T follicular helper cell (primary cell): ENCODE measurements at regions not wholly inside any gene's neighbourhood (a gene's known extent, or its start where the extent isn't known, plus 50 kb on each side); places are given as distances from the start of the nearest gene placed in this dataset.

ENCODE experiments used
- DNase-seq: peaks from one replicate; pipeline ENCODE4 v3.0.0-alpha.2; 2020; ENCODE audit warnings: low read depth

- no peak for DNase-seq
Observed at GRCh38 chr9:28320616-28321015, 747.3 kb upstream of the C9orf72 start.

- no peak for DNase-seq
Observed at GRCh38 chr9:28329323-28329722, 756.0 kb upstream of the C9orf72 start.

DNA sequence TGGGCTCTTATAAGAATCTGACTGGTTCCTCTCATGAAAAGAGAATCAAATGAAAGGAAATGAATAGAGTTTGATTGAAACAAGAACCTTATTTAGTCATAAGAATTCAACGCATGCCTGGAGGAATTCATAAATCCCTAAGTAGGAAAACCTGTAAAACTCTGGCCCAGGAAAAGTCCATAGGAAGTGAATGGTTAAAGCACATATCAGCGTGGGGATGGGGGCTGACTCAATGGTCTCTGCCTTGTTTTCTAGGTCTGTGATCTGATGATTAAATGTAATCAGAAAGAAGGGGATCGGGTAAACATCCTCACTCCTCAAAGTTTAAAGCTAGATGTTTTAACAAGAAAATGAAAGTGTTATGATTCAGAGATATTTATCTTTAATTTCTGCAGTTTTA is 759.4 kb upstream of the C9orf72 start:
- no peak for DNase-seq

DNA sequence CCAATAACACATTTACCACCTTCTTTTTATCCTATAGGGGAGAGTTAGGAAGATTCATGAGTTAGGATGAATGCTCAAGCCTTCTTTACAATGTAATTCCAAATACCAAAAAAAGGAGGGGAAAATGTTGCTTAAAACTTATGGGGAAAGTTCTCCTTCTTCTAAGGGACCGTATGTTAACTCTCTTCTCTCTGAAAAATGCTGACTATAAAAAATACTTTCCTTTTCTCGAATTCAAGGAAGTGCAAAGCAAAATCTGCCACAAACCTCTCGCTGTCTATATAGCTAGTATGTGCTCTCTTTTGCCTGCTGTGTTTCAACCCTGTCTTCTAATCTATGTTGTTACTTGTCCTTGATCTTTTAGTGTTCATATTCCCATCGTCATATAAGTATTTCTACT is 768.6 kb upstream of the C9orf72 start:
- no peak for DNase-seq

DNA sequence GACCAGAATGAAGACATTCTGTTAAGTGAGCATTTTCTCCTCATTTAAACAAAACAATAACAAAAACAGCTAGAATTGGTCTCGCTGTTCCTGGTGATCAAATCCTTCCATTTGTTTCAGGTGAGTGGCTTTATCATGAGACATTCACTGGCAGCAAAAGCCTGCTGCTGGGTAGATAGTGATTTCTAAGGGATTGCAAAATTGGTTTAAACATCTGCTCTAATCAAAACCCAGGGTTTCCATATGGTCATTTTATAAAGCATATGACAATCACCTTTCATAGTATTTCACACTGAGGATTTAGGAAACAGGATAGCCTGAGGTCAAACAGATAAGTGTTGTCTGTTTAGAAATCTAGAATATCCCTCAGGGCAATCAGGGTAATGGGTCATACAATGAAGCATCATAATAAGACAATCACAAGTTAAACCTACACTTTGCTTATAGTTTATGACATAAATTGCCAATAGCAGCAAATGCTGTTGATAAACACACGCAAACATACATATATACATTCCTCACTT is 769.6 kb upstream of the C9orf72 start:
- no peak for DNase-seq

GRCh38 chr9:28363151-28363562 is 789.9 kb upstream of the C9orf72 start:
- no peak for DNase-seq

- no peak for DNase-seq
Observed at GRCh38 chr9:28365020-28365640, 791.8 kb upstream of the C9orf72 start.

DNA sequence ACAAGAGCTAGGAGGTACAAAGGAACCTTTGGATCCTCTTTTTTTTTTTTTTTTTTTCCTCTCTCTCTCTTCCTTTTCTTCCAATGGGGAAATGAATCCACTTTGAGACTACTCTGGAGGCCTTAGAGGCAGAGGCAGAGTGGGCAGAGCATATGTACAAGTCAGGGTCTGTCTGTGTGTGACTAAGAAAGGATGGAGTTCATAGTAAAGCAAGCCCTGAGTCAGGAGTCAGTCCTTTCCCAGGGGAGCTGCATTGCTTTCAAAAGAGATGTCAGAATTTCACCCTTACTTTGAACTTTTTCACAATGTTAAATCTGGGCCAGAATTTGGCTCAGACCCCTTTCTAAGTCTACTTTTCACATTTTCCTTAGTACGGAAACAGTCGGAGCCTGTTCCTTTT is 792.4 kb upstream of the C9orf72 start:
- DNase-seq: no peak

DNA sequence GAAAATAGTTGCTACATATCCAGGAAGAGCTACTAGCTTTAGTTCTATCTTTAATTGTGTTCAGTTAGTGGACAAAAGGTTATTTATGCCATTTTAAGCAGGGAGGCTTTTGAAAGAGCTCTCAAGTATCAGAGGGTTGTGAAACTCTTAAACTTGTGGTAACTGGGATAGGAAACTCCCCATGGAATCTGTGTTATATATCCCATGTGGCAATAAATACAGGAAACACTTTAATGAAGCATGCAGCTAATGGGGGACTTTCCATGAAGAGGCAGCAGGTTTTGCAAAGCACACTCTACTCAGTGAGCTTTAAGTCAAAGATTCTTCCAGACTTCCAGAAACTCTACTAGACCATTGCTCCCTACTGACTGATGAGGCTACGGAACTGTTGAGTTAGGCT is 805.0 kb upstream of the C9orf72 start:
- DNase-seq: no peak

GRCh38 chr9:28379082-28379481 is 805.8 kb upstream of the C9orf72 start:
- DNase-seq: no peak

- no peak for DNase-seq
Observed at GRCh38 chr9:28389411-28389810, 816.1 kb upstream of the C9orf72 start.

DNA sequence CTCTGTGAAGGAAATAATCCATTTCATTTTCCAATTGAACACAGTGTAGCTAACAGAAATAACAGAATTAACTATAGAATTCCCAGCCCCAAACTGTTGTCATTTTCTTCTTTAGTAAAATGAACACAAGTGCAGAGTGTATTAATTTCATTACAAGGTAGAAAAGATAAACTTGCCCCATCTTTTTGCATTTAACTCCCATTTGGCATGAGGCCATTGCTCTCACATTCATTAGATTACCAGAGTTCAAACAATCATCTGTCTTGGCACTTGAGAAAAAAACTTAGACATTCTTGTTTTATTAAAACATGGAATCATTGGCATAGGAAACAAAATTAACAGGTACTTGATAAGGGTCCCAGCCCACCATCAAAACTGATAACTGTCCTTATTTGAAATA is 821.5 kb upstream of the C9orf72 start:
- DNase-seq: no peak

- no peak for DNase-seq
Observed at GRCh38 chr9:28396058-28396457, 822.8 kb upstream of the C9orf72 start.

- DNase-seq: no peak
Observed at GRCh38 chr9:28407351-28407750, 834.1 kb upstream of the C9orf72 start.

GRCh38 chr9:28409919-28410318 is 836.6 kb upstream of the C9orf72 start:
- DNase-seq: no peak

DNA sequence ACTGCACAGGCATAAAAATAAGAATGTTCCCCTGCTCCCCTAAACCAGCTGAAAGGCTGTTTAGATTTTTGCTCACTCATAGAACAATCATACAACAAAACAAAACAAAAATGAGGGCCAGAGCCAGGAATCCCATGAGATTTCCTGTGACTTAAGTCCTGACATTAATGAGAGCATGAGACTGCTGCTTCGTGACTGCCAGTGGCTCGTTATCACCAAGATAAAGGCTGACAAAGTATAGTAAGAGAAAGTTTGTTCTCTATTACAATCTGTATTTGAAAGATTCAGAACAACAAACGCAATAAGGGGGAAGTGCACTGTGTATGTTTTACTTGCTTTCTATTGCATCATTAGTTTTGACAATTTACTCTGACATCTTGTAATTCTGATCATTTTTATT is 837.1 kb upstream of the C9orf72 start:
- DNase-seq: no peak

GRCh38 chr9:28413471-28413870 is 840.2 kb upstream of the C9orf72 start:
- no peak for DNase-seq

DNA sequence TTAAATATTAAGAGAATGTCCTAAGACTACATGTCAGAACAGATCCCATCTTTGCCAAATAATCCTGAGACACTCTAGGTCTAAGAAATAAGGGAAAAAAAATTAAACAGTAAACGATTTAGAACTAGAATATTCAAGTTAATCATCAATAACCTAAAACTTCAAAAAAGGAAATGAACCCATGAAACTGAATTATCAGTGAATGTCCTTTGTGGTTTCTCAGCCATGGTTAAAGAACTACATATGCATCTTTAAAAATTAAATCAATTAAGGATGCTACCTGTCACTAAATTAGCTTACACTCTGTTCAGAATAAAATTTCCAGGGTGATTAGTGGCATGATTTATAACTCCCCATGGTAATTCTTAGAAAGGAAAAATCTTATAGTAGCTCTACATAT is 850.0 kb upstream of the C9orf72 start:
- DNase-seq: no peak

- DNase-seq: no peak
Observed at GRCh38 chr9:28435456-28435855, 862.2 kb upstream of the C9orf72 start.

GRCh38 chr9:28439688-28440087 is 866.4 kb upstream of the C9orf72 start:
- no peak for DNase-seq

- DNase-seq: no peak
Observed at GRCh38 chr9:28443461-28443860, 870.2 kb upstream of the C9orf72 start.

DNA sequence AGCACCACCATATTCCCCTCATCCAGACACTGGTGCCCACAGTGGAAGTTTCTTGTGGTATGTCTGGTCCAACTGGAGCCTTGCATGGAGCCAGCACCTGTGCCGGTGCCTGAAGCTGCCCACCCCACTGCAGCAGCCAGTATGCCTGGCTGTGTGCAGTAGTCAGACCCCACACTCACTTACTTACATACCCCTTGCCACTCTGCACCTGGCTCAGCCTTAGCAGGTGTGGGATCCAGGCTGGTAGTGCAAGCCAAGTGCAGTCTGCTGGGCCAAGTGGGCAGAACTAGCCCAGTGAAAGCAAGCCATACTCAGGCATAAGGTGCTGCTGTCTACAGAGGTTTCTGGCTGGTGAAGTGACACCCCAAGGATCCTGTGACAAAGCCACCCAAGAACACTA is 871.4 kb upstream of the C9orf72 start:
- no peak for DNase-seq

DNA sequence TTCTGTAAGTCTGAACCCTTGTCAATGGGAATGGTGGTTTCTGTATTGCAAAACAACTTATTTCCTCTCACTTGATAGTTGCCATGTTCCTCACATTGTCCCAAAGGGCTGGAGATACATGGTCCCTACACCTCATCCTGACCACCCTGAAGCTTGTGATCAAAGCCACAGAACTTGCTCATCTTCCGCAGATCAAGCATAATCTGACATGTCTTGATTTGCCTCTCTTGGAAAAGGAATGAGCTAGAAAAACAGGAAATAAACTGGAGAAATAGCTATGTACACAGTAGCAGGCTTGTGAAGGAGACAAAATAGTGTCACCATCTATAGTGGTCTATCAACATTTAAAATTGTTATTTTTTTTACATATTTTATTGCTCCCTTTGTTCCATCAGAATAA is 871.9 kb upstream of the C9orf72 start:
- no peak for DNase-seq

DNA sequence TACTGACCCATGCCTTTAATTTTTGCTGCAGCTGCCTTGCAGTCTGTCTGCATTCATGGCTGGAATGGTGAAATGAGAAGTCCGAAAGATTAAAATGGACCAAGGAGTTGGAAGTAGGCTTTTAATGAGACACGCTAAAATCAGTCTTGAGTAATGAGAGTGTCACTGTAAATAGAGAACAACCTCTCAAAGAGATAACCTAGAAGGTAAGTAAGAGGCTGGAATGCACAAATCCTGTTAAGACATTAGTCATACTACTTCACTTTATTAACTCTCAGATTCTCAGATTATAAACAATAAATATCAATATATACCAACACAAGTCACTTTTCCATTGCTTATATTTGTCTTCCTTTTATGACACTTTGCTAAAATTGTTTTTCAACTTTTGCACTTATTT is 880.6 kb upstream of the C9orf72 start:
- no peak for DNase-seq
